ENCODE measurements at regions not wholly inside any gene's neighbourhood (a gene's known extent, or its start where the extent isn't known, plus 50 kb on each side); places are given as distances from the start of the nearest gene placed in this dataset.

DNA sequence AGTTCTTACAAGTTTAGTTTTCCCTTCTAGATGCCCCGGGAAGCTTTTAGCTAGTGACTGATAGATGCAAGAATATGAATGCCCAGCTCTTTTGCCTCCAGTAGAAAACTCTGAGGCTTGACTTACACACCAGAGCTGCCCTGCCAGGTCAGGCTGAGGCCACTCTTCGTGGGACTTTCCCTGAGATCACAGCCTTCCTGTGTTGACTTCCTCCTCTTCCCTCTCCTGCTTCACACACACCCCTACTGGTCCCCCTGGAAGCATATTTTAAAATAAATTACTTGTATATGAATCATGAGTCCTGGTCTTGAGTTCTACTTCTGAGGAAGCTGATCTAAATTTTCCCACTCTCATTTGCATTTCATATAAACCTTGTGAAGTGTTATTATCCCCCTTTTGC is 413.7 kb downstream of the PDCD6IP start:
- TF ChIP-seq POLR2AphosphoS5 (IDR thresholded peaks at IDR 0.05; ENCODE audit: low read depth, low read length) (no peak), POLR2A (IDR thresholded peaks at IDR 0.05; ENCODE audit: low read depth, low read length) (no peak), TAF1 (IDR thresholded peaks at IDR 0.05; ENCODE audit: borderline replicate concordance, low read depth, low read length) (no peak)

Measured in GM12892 (cell line).